Caco-2 (cell line): ENCODE measurements at regions not wholly inside any gene's neighbourhood (a gene's known extent, or its start where the extent isn't known, plus 50 kb on each side); places are given as distances from the start of the nearest gene placed in this dataset.
"Not testable (repeated sequence)": the region's sequence is repeated elsewhere in the genome, so short reads cannot be mapped to it uniquely, and the experiment has no call there.

ENCODE experiments used
- BruUV-seq: library from RNA; stranded (reverse); fragments of 400-500 nt; replicated peaks from 2 replicates; lab custom pipeline; 2021; lab: Mats Ljungman, UMichigan
- CTCF ChIA-PET: fragments of 300-600 bp; sonication (Branson Sonifier 250); formaldehyde crosslinking; loops from one replicate; lab custom pipeline; 2022; ENCODE audit warnings: antibody characterized with exemption; lab: Charles Lee
- POLR2A ChIA-PET: fragments of 300-600 bp; sonication (Branson Sonifier 250); formaldehyde crosslinking; loops from one replicate; lab custom pipeline; 2022; ENCODE audit warnings: antibody characterized with exemption; lab: Charles Lee
- DNase-seq, 2 experiments: peaks; one replicate each; pipeline versions ENCODE4 v3.0.0 to v3.0.0-alpha.2; 2020 to 2022
- H3K27me3 ChIP-seq: replicated peaks from 2 replicates; pipeline ENCODE4 v1.6.0; 2011; ENCODE audit warnings: low read length; ENCODE audit not compliant: control insufficient read depth, insufficient read depth
- H3K36me3 ChIP-seq: 2 replicates; pipeline ENCODE4 v1.5.1; 2011; ENCODE audit warnings: low read length; ENCODE audit not compliant: control insufficient read depth, insufficient read depth
- H3K4me1 ChIP-seq: fragments of 250-450 bp; sonication (Bioruptor Pico); 2 replicates; pipeline ENCODE4 v1.5.1; 2020; ENCODE audit warnings: mild to moderate bottlenecking
- H3K4me3 ChIP-seq: 2 replicates; pipeline ENCODE4 v1.5.1; 2011; ENCODE audit warnings: low read depth, mild to moderate bottlenecking, control low read depth, low read length
- H3K9me3 ChIP-seq: fragments of 250-450 bp; sonication (Bioruptor Pico); 2 replicates; pipeline ENCODE4 v1.5.1; 2020; ENCODE audit warnings: mild to moderate bottlenecking, moderate library complexity
- H3K27ac Mint-ChIP-seq: one replicate; pipeline ENCODE4 v1.8.0; 2022; ENCODE audit warnings: mixed read lengths; ENCODE audit not compliant: unreplicated experiment
- H3K27me3 Mint-ChIP-seq: one replicate; pipeline ENCODE4 v1.8.0; 2022; ENCODE audit warnings: mixed read lengths; ENCODE audit not compliant: insufficient read depth, unreplicated experiment
- H3K36me3 Mint-ChIP-seq: one replicate; pipeline ENCODE4 v1.8.0; 2022; ENCODE audit warnings: mild to moderate bottlenecking, mixed read lengths; ENCODE audit not compliant: insufficient read depth, unreplicated experiment
- H3K4me1 Mint-ChIP-seq: one replicate; pipeline ENCODE4 v1.8.0; 2022; ENCODE audit warnings: low read depth, mixed read lengths; ENCODE audit not compliant: unreplicated experiment
- H3K4me3 Mint-ChIP-seq: one replicate; pipeline ENCODE4 v1.8.0; 2022; ENCODE audit warnings: mild to moderate bottlenecking, moderate library complexity, mixed read lengths; ENCODE audit not compliant: unreplicated experiment
- H3K9me3 Mint-ChIP-seq: one replicate; pipeline ENCODE4 v1.8.0; 2022; ENCODE audit warnings: mixed read lengths; ENCODE audit not compliant: unreplicated experiment
- intact Hi-C: fragments of 100-400 bp; cut with micrococcal nuclease; formaldehyde crosslinking; loops from one replicate; pipeline ENCODE4 v1.10.0; 2022; ENCODE audit not compliant: unreplicated experiment
- TF ChIP-seq, protein P1 (sequence below), 2 experiments: fragments of 200-600 bp in 1 of 2; IDR thresholded peaks; 1 replicate in 1 of 2; 2 replicates in 1 of 2; pipeline versions ENCODE4 v1.5.1 to v1.8.0; 2011 to 2022; ENCODE audit warnings: antibody characterized with exemption in 1 of 2, control low read depth in 1 of 2, inconsistent platforms in 1 of 2, low read depth in 1 of 2, low read length in 1 of 2, mild to moderate bottlenecking in 1 of 2, moderate library complexity in 1 of 2; ENCODE audit not compliant: insufficient read depth in 1 of 2, severe bottlenecking in 1 of 2, unreplicated experiment in 1 of 2

DNA sequence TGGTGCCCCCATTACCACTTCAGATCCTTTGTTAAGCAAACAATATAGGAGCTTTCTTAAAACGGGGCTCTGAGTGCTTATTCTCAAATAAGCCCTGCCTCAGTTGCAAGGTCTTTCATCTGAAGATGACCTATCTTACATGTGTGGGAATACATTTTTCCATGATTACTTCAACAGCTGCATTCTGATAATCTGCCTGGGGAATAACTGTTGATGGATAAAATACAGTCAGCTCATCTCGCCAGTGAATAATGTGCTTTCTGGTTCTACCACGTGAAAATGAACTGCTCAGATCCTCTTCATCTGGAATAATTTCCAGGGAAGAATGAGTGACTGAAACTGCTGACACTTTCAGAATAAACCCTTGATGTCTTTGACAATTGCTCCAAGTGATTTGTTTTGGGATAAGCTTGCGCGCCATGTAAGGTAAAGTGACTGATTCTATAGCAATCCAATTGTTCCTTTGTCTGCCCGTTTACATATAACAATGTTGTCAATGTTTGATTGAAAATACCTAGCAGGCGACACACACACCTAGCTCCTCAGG lies 161.3 kb downstream of the RTL9 start:
- ChIA-PET CTCF (no interaction called here), POLR2A (no interaction called here)
- intact Hi-C loops, result no loop called here
- no peaks in the 10 kb centered on the region for H3K27me3 Mint-ChIP-seq
- Histone ChIP-seq H3K27me3 (no peaks in the 10 kb centered on the region), H3K4me1 (no peaks in the 10 kb centered on the region), H3K4me3 (no peak overlapping the region), H3K36me3 (no peaks in the 10 kb centered on the region), H3K9me3 (no peaks in the 10 kb centered on the region)
- no peaks in the 10 kb centered on the region for H3K36me3 Mint-ChIP-seq
- H3K27ac Mint-ChIP-seq, result no peak overlapping the region
- no peaks in the 10 kb centered on the region for H3K4me1 Mint-ChIP-seq
- BruUV-seq, result no TSS peak
- no peak overlapping the region for H3K4me3 Mint-ChIP-seq
- no peak for DNase-seq
- H3K9me3 Mint-ChIP-seq, result no peaks in the 10 kb centered on the region
- TF ChIP-seq, protein P1, sequence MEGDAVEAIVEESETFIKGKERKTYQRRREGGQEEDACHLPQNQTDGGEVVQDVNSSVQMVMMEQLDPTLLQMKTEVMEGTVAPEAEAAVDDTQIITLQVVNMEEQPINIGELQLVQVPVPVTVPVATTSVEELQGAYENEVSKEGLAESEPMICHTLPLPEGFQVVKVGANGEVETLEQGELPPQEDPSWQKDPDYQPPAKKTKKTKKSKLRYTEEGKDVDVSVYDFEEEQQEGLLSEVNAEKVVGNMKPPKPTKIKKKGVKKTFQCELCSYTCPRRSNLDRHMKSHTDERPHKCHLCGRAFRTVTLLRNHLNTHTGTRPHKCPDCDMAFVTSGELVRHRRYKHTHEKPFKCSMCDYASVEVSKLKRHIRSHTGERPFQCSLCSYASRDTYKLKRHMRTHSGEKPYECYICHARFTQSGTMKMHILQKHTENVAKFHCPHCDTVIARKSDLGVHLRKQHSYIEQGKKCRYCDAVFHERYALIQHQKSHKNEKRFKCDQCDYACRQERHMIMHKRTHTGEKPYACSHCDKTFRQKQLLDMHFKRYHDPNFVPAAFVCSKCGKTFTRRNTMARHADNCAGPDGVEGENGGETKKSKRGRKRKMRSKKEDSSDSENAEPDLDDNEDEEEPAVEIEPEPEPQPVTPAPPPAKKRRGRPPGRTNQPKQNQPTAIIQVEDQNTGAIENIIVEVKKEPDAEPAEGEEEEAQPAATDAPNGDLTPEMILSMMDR (IDR thresholded peaks at IDR 0.05; ENCODE audit: insufficient read depth in 1 of 2, low read depth in 1 of 2, low read length in 1 of 2, severe bottlenecking in 1 of 2, unreplicated experiment in 1 of 2), result no peak

DNA sequence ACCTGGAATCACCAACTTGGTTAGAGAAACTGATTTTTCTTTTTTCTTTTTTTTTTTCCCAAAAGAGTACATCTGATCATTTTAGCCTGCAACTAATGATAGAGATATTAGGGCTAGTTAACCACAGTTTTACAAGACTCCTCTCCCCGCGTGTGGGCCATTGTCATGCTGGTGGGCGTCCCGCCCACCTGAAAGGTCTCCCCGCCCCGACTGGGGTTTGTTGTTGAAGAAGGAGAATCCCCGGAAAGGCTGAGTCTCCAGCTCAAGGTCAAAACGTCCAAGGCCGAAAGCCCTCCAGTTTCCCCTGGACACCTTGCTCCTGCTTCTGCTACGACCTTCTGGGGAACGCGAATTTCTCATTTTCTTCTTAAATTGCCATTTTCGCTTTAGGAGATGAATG lies 162.0 kb downstream of the RTL9 start:
- H3K4me1 ChIP-seq, H3K4me3 Mint-ChIP-seq, H3K9me3 Mint-ChIP-seq, H3K27ac Mint-ChIP-seq, H3K27me3 ChIP-seq, H3K36me3 ChIP-seq, POLR2A ChIA-PET, H3K9me3 ChIP-seq, CTCF ChIA-PET, intact Hi-C loops, H3K27me3 Mint-ChIP-seq, DNase-seq, BruUV-seq, H3K36me3 Mint-ChIP-seq, H3K4me1 Mint-ChIP-seq, H3K4me3 ChIP-seq: not testable (repeated sequence)

DNA sequence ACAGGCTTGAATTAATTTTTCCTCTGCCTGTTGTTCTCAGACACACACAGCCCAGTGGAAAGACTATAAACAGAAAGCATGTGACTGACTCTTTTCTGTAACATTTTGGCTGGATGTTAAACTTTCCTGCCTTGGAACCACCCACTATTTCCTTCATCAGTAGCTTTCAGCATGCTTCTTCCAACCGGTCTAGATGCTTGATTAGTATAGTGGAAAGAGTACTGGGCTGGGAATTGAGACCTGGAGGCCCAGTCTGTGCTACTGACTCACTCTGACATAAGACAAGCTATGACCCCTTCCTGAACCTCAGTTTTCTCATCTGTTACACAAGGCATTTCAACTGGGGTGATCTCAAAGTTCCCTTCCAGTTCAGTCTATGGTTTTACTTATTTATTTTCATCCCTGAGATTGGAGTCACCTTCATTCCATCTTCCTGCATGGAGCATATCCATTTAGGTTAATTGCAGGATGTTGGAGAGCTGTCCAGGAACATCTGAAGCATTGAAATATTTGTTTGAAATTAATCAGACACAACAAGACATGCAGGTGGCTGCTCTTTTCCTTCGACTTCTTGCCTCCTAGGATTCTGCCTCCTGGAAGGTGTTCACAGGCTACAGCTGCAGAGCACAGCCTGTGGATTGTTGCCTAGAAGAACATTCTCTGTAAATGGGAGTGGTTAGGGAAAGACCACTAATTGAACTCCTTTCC lies 173.4 kb downstream of the RTL9 start:
- no peaks in the 10 kb centered on the region for H3K4me1 ChIP-seq
- no peaks in the 10 kb centered on the region for H3K36me3 Mint-ChIP-seq
- no peaks in the 10 kb centered on the region for H3K36me3 ChIP-seq
- peaks cover 6% of the 10 kb centered on the region for H3K27me3 Mint-ChIP-seq
- BruUV-seq, result no TSS peak
- no peak overlapping the region for H3K4me3 Mint-ChIP-seq
- H3K9me3 ChIP-seq, result no peaks in the 10 kb centered on the region
- H3K27me3 ChIP-seq, result no peaks in the 10 kb centered on the region
- no peaks in the 10 kb centered on the region for H3K9me3 Mint-ChIP-seq
- no peak overlapping the region for H3K27ac Mint-ChIP-seq
- no peaks in the 10 kb centered on the region for H3K4me1 Mint-ChIP-seq
- no peak overlapping the region for H3K4me3 ChIP-seq
- ChIA-PET CTCF (no interaction called here), POLR2A (no interaction called here)
- intact Hi-C loops, result no loop called here
- DNase-seq, result no peak
- TF ChIP-seq, protein P1 (IDR thresholded peaks at IDR 0.05; ENCODE audit: insufficient read depth in 1 of 2, low read depth in 1 of 2, low read length in 1 of 2, severe bottlenecking in 1 of 2, unreplicated experiment in 1 of 2), result no peak
